Neutrophil (primary cell): ENCODE measurements at regions not wholly inside any gene's neighbourhood (a gene's known extent, or its start where the extent isn't known, plus 50 kb on each side); places are given as distances from the start of the nearest gene placed in this dataset.

Experiments
- H3K27ac ChIP-seq: fragments of 200-600 bp; sonication (generic); 2 replicates; pipeline ENCODE4 v1.5.1; 2016; ENCODE audit warnings: mild to moderate bottlenecking, moderate library complexity
- H3K27me3 ChIP-seq: fragments of 200-600 bp; sonication (generic); 2 replicates; pipeline ENCODE4 v1.6.0; 2016; ENCODE audit warnings: mild to moderate bottlenecking
- H3K36me3 ChIP-seq: fragments of 200-600 bp; sonication (generic); 2 replicates; pipeline ENCODE4 v1.5.1; 2017
- H3K4me1 ChIP-seq, 2 experiments: fragments of 200-600 bp in 1 of 2; sonication (generic) in 1 of 2; 1 replicate in 1 of 2; 2 replicates in 1 of 2; pipeline versions ENCODE4 v1.5.1 to v1.6.1; 2013 to 2016; ENCODE audit warnings: low read depth in 1 of 2, low read length in 1 of 2, mild to moderate bottlenecking in 1 of 2, moderate library complexity in 1 of 2; ENCODE audit not compliant: control insufficient read depth in 1 of 2, insufficient read depth in 1 of 2
- H3K4me3 ChIP-seq, 2 experiments: fragments of 200-600 bp in 1 of 2; sonication (generic) in 1 of 2; 1 replicate in 1 of 2; 2 replicates in 1 of 2; pipeline ENCODE4 v1.5.1; 2013 to 2016; ENCODE audit warnings: low read depth in 1 of 2, low read length in 1 of 2, mild to moderate bottlenecking in 1 of 2, moderate library complexity in 1 of 2
- H3K9me3 ChIP-seq: fragments of 200-600 bp; sonication (generic); 2 replicates; pipeline ENCODE4 v1.5.1; 2016
- TF ChIP-seq, protein P1 (sequence below): fragments of 200-600 bp; sonication (generic); IDR thresholded peaks from 2 replicates; pipeline ENCODE4 v1.5.1; 2016; ENCODE audit warnings: antibody characterized with exemption

DNA sequence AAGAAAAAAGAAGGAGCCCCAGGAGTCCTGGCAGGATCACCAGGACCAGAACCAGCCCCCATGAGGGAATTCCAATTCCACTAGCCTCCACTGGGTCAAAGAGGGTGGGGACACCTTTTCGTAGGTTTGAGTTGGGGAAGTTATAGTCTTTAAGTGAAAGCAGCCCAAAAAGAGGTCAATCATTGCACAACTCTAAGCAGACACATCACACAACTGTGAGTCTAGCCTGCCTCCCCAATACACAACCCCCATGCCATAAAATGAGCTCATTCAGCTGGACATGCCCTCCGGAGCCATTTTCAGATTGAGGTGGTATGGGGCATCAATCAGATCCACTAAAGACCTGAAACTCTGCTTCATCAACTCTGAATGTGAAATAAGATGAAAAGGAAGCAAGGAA is 179.9 kb downstream of the NPHP4 start:
- Histone ChIP-seq H3K4me3 (no peak overlapping the region), H3K27me3 (peaks cover 3% of the 10 kb centered on the region), H3K27ac (no peak overlapping the region), H3K9me3 (no peaks in the 10 kb centered on the region), H3K36me3 (no peaks in the 10 kb centered on the region), H3K4me1 (no peaks in the 10 kb centered on the region)
- TF ChIP-seq, protein P1, sequence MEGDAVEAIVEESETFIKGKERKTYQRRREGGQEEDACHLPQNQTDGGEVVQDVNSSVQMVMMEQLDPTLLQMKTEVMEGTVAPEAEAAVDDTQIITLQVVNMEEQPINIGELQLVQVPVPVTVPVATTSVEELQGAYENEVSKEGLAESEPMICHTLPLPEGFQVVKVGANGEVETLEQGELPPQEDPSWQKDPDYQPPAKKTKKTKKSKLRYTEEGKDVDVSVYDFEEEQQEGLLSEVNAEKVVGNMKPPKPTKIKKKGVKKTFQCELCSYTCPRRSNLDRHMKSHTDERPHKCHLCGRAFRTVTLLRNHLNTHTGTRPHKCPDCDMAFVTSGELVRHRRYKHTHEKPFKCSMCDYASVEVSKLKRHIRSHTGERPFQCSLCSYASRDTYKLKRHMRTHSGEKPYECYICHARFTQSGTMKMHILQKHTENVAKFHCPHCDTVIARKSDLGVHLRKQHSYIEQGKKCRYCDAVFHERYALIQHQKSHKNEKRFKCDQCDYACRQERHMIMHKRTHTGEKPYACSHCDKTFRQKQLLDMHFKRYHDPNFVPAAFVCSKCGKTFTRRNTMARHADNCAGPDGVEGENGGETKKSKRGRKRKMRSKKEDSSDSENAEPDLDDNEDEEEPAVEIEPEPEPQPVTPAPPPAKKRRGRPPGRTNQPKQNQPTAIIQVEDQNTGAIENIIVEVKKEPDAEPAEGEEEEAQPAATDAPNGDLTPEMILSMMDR, result no peak

DNA sequence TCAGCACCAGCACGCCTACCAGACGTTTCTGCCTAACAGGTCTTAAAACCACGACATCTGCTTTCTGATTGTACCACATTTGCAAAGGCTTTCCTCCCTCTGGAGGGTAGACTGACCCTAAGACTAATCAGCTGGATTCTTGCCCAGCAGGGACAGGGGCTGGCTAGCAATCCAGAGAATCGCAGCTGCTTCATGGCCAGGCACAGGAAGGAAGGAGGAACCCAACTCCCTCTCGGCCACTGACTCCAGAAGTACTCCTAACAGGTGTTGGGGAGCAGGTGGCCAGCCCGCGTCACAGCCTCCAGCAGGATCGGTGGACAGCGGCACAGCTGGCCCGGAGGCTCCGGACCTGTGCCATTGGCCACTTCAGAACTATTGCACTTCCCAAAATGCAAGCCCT is 180.8 kb downstream of the NPHP4 start:
- H3K4me3 ChIP-seq, result no peak overlapping the region
- H3K36me3 ChIP-seq, result no peaks in the 10 kb centered on the region
- H3K9me3 ChIP-seq, result no peaks in the 10 kb centered on the region
- TF ChIP-seq, protein P1, result no peak
- H3K27me3 ChIP-seq, result peaks cover 3% of the 10 kb centered on the region
- H3K4me1 ChIP-seq, result no peaks in the 10 kb centered on the region
- no peak overlapping the region for H3K27ac ChIP-seq

GRCh38 chr1:5810553-5811270 is 181.5 kb downstream of the NPHP4 start:
- Histone ChIP-seq H3K4me3 (no peak overlapping the region), H3K36me3 (no peaks in the 10 kb centered on the region), H3K27me3 (peaks cover 3% of the 10 kb centered on the region), H3K9me3 (no peaks in the 10 kb centered on the region), H3K27ac (no peak overlapping the region), H3K4me1 (no peaks in the 10 kb centered on the region)
- TF ChIP-seq, protein P1, result no peak

DNA sequence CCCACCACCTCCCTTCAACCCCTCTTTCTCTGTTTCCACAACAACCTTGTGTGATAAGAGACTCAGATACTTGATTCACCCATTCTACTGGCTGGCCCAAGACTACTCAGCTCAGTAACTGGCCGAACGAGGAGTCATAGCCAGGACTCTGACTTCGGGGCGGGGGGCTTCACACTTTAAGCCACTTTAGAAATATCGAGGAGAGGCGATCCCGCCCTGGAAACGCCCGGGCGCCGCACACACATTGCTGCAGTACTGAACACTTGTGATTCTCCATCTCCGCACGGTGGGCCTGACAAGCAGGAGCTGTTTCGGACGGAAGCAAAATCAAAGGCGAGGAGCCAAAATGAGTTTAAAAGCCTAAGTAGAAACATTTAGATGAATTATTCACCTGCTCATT is 182.1 kb downstream of the NPHP4 start:
- Histone ChIP-seq H3K4me3 (no peak overlapping the region), H3K27me3 (no peaks in the 10 kb centered on the region), H3K36me3 (no peaks in the 10 kb centered on the region), H3K4me1 (no peaks in the 10 kb centered on the region), H3K27ac (no peak overlapping the region), H3K9me3 (no peaks in the 10 kb centered on the region)
- TF ChIP-seq, protein P1, result no peak

- TF ChIP-seq, protein P1, result no peak
- H3K27me3 ChIP-seq, result no peaks in the 10 kb centered on the region
- H3K27ac ChIP-seq, result no peak overlapping the region
- H3K36me3 ChIP-seq, result no peaks in the 10 kb centered on the region
- H3K4me3 ChIP-seq, result no peak overlapping the region
- no peaks in the 10 kb centered on the region for H3K9me3 ChIP-seq
- no peaks in the 10 kb centered on the region for H3K4me1 ChIP-seq
Measured at GRCh38 chr1:5809207-5809788, 182.9 kb downstream of the NPHP4 start.
